Activated T-helper 2 cell treated with anti-CD3 and anti-CD28 coated beads, Interferon-gamma antibody, Interleukin-2, Interleukin-4, amounts not matched to agents 10 μg/mL and 5 μg/mL and 100 μg/mL, durations not matched to agents 14 hours and 24 hours and 36 hours (primary cell): ENCODE measurements at regions not wholly inside any gene's neighbourhood (a gene's known extent, or its start where the extent isn't known, plus 50 kb on each side); places are given as distances from the start of the nearest gene placed in this dataset.
"Not testable (repeated sequence)": the region's sequence is repeated elsewhere in the genome, so short reads cannot be mapped to it uniquely, and the experiment has no call there.

Experiments used
- DNase-seq: peaks from one replicate; pipeline ENCODE4 v3.0.0; 2021; ENCODE audit warnings: low spot score
- H3K27ac Mint-ChIP-seq: one replicate; pipeline ENCODE4 v1.8.0; 2021; ENCODE audit warnings: mixed read lengths
- H3K27me3 Mint-ChIP-seq: one replicate; pipeline ENCODE4 v1.8.0; 2021; ENCODE audit warnings: low read depth, mixed read lengths
- H3K36me3 Mint-ChIP-seq: one replicate; pipeline ENCODE4 v1.8.0; 2021; ENCODE audit warnings: low read depth, mixed read lengths
- H3K4me1 Mint-ChIP-seq: one replicate; pipeline ENCODE4 v1.8.0; 2021; ENCODE audit warnings: low read depth, mixed read lengths
- H3K4me3 Mint-ChIP-seq: one replicate; pipeline ENCODE4 v1.8.0; 2021; ENCODE audit warnings: low read depth, mild to moderate bottlenecking, moderate library complexity, mixed read lengths
- H3K9me3 Mint-ChIP-seq: one replicate; pipeline ENCODE4 v1.8.0; 2021; ENCODE audit warnings: mixed read lengths
- intact Hi-C: fragments of 100-400 bp; cut with micrococcal nuclease; formaldehyde crosslinking; loops from one replicate; pipeline ENCODE4 v1.15.1; 2023

- Mint-ChIP-seq H3K27ac (no peak overlapping the region), H3K9me3 (no peaks in the 10 kb centered on the region), H3K36me3 (no peaks in the 10 kb centered on the region), H3K27me3 (peaks cover 8% of the 10 kb centered on the region), H3K4me1 (peaks cover 31% of the 10 kb centered on the region), H3K4me3 (no peak overlapping the region)
- DNase-seq, result no peak
- intact Hi-C loops, result loop anchor here (5.0 kb wide), 1 partner anchor 82 kb away; the partner anchor contains the start of gene ELOVL5
Observed at GRCh38 chr6:53428886-53429285, 80.1 kb upstream of the ELOVL5 start.

DNA sequence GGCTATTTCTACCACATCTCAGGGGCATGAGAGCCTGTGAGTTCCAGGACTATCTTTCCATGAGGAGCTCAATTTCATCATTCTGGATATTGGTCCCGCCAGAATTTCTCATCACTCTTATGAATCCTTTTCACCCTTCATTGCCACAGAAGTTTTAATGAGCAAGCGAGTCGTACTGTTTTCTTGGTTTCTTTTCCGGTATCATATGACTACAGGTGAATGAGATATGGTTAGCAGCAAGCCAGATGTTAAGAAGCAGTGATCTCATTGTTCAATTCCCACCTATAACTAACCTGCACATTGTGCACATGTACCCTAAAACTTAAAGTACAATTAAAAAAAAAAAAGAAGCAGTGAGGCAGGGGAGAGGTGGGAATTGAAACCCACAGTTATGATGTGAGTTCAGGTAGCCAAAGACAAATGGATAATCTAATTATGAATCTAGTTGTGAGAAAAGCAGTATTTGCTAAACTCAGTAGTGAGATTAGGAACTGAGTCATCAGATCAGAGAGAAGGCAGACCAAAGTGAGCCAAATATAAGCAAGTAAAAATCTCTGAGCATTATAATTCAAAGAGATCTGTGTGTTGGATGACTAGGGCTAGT, 78.0 kb upstream of the ELOVL5 start:
- intact Hi-C loops, result loop anchor here (2.0 to 5.0 kb wide), 2 partner anchors 14 to 79 kb away; partner anchors contain the start of gene ELOVL5
- H3K27me3 Mint-ChIP-seq, result peaks cover 18% of the 10 kb centered on the region
- no peak overlapping the region for H3K27ac Mint-ChIP-seq
- no peak for DNase-seq
- peaks cover 27% of the 10 kb centered on the region for H3K4me1 Mint-ChIP-seq
- H3K4me3 Mint-ChIP-seq, result no peak overlapping the region
- H3K9me3 Mint-ChIP-seq, result no peaks in the 10 kb centered on the region
- no peaks in the 10 kb centered on the region for H3K36me3 Mint-ChIP-seq

DNA sequence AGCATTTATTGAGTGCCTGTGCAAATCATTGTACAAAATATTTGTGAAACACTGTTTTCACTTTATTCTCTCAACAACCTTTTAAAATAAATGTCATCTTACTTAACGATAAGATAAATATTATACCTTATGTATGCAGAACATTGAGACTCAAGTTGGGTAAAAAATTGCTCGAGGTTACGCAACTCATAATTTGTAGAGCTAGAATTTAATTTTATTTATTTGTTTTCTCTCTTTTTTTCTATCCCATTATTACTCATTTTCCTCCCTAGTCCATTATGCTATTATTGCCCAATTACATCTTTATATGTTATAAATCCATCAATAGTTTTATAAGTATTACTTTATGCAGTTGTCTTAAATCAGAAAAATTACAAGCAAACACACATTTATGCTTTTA, 77.4 kb upstream of the ELOVL5 start:
- H3K4me3 Mint-ChIP-seq, result no peak overlapping the region
- peaks cover 23% of the 10 kb centered on the region for H3K4me1 Mint-ChIP-seq
- H3K9me3 Mint-ChIP-seq, result no peaks in the 10 kb centered on the region
- DNase-seq, result no peak
- H3K27me3 Mint-ChIP-seq, result peaks cover 18% of the 10 kb centered on the region
- H3K36me3 Mint-ChIP-seq, result no peaks in the 10 kb centered on the region
- H3K27ac Mint-ChIP-seq, result no peak overlapping the region
- intact Hi-C loops, result loop anchor here (2.0 to 5.0 kb wide), 2 partner anchors 15 to 79 kb away; partner anchors contain the start of gene ELOVL5

- Mint-ChIP-seq H3K4me3 (no peak overlapping the region), H3K9me3 (no peaks in the 10 kb centered on the region), H3K27ac (no peak overlapping the region), H3K36me3 (no peaks in the 10 kb centered on the region), H3K4me1 (peaks cover 23% of the 10 kb centered on the region), H3K27me3 (peaks cover 21% of the 10 kb centered on the region)
- no peak for DNase-seq
- intact Hi-C loops, result loop anchor here (5.0 kb wide), 1 partner anchor 78 kb away; the partner anchor contains the start of gene ELOVL5
Observed at GRCh38 chr6:53424976-53425718, 76.4 kb upstream of the ELOVL5 start.

GRCh38 chr6:53424300-53424699, 75.5 kb upstream of the ELOVL5 start:
- H3K36me3 Mint-ChIP-seq, result no peaks in the 10 kb centered on the region
- DNase-seq, result no peak
- no peaks in the 10 kb centered on the region for H3K9me3 Mint-ChIP-seq
- no peak overlapping the region for H3K4me3 Mint-ChIP-seq
- intact Hi-C loops, result no loop called here
- H3K27ac Mint-ChIP-seq, result no peak overlapping the region
- H3K4me1 Mint-ChIP-seq, result peaks cover 19% of the 10 kb centered on the region
- H3K27me3 Mint-ChIP-seq, result peaks cover 21% of the 10 kb centered on the region

- H3K9me3 Mint-ChIP-seq, H3K27ac Mint-ChIP-seq, H3K4me3 Mint-ChIP-seq, intact Hi-C loops, H3K36me3 Mint-ChIP-seq, DNase-seq: not testable (repeated sequence)
- peaks cover 14% of the 10 kb centered on the region for H3K4me1 Mint-ChIP-seq
- H3K27me3 Mint-ChIP-seq, result peaks cover 24% of the 10 kb centered on the region
Observed at GRCh38 chr6:53423560-53423959, 74.8 kb upstream of the ELOVL5 start.

DNA sequence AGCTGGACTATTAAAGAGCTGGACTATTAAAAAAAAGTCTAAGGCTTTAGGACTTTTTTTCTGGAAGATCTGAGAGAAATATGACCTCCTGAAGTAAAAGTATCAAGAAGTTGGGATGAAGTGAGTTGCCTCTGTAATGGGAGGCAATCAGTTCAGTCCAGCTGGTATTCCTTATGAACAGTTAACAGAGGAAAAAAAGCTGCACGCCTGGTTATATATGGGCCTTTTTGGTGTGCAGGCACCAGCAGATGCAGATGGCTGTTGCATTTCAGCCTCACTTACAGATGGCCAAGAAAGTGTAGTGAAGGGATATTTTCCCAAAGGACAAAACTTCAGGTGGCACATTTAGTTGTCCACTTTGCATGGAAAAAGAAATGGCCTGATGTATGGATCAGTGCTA, 70.3 kb upstream of the ELOVL5 start:
- Mint-ChIP-seq H3K36me3 (no peaks in the 10 kb centered on the region), H3K27ac (no peak overlapping the region), H3K4me1 (no peaks in the 10 kb centered on the region), H3K27me3 (peaks cover 17% of the 10 kb centered on the region), H3K4me3 (no peak overlapping the region), H3K9me3 (no peaks in the 10 kb centered on the region)
- intact Hi-C loops, result no loop called here
- DNase-seq, result no peak

DNA sequence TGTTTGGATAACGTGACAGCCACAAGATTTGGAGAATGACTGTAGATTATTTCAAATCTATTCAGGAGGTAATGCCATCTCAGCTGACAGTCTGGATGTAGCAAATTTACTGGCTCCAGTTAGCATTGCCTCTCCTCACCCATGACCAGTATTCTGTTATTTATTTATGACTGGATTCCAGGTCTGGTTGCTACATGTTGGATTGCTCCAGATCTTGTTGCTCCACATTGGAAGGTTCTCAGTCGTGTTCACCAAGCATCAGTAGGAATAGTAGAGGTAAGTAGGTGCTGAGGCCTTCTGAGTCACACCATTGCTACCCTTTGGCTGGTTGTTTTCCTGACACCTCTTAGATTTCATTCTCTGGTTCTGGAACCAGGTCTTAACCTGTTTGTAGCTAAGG, 69.5 kb upstream of the ELOVL5 start:
- Mint-ChIP-seq H3K27me3 (peaks cover 14% of the 10 kb centered on the region), H3K4me1 (no peaks in the 10 kb centered on the region), H3K4me3 (no peak overlapping the region), H3K36me3 (no peaks in the 10 kb centered on the region), H3K9me3 (no peaks in the 10 kb centered on the region), H3K27ac (no peak overlapping the region)
- intact Hi-C loops, result no loop called here
- no peak for DNase-seq

- Mint-ChIP-seq H3K27me3 (peaks cover 7% of the 10 kb centered on the region), H3K9me3 (no peaks in the 10 kb centered on the region), H3K4me1 (no peaks in the 10 kb centered on the region), H3K36me3 (no peaks in the 10 kb centered on the region), H3K27ac (no peak overlapping the region), H3K4me3 (no peak overlapping the region)
- intact Hi-C loops, result no loop called here
- DNase-seq, result no peak
Observed at GRCh38 chr6:53417141-53417540, 68.4 kb upstream of the ELOVL5 start.

DNA sequence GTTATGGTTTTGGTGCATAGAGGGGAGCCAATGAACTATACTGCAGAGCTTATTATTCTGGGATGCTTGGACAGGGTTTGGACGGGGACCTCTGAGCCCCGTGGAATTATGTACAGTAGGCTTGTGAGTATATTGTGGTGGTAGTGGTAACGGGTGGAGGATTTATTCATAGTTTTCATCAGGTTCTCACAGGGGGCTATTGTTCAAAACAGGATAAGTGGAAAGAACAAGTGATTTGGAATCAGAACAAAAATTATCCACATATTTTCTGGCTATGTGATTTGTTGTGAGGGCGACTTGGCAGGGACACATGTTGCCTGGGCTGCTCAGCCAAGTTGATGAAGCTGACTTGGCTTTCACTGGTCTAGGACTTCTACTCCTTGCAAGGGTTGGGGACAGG, 64.6 kb upstream of the ELOVL5 start:
- peaks cover 6% of the 10 kb centered on the region for H3K27me3 Mint-ChIP-seq
- intact Hi-C loops, result loop anchor here (5.0 kb wide), 1 partner anchor 121 kb away; no protein-coding TSS in a partner anchor
- H3K36me3 Mint-ChIP-seq, result no peaks in the 10 kb centered on the region
- H3K4me3 Mint-ChIP-seq, result no peak overlapping the region
- H3K4me1 Mint-ChIP-seq, result peaks cover 5% of the 10 kb centered on the region
- no peaks in the 10 kb centered on the region for H3K9me3 Mint-ChIP-seq
- DNase-seq, result no peak
- H3K27ac Mint-ChIP-seq, result no peak overlapping the region

GRCh38 chr6:53412751-53413150, 64.0 kb upstream of the ELOVL5 start:
- Mint-ChIP-seq H3K9me3 (no peaks in the 10 kb centered on the region), H3K27ac (no peak overlapping the region), H3K36me3 (no peaks in the 10 kb centered on the region), H3K4me1 (peaks cover 5% of the 10 kb centered on the region), H3K27me3 (peaks cover 6% of the 10 kb centered on the region), H3K4me3 (no peak overlapping the region)
- intact Hi-C loops, result loop anchor here (5.0 kb wide), 1 partner anchor 120 kb away; no protein-coding TSS in a partner anchor
- no peak for DNase-seq

- H3K27ac Mint-ChIP-seq, result no peak overlapping the region
- intact Hi-C loops, result loop anchor here (5.0 kb wide), 1 partner anchor 120 kb away; no protein-coding TSS in a partner anchor
- H3K36me3 Mint-ChIP-seq, result no peaks in the 10 kb centered on the region
- no peaks in the 10 kb centered on the region for H3K9me3 Mint-ChIP-seq
- peaks cover 6% of the 10 kb centered on the region for H3K27me3 Mint-ChIP-seq
- no peak for DNase-seq
- H3K4me3 Mint-ChIP-seq, result no peak overlapping the region
- H3K4me1 Mint-ChIP-seq, result peaks cover 5% of the 10 kb centered on the region
Observed at GRCh38 chr6:53412021-53412715, 63.4 kb upstream of the ELOVL5 start.

GRCh38 chr6:53411451-53411850, 62.7 kb upstream of the ELOVL5 start:
- H3K9me3 Mint-ChIP-seq, result no peaks in the 10 kb centered on the region
- intact Hi-C loops, result loop anchor here (5.0 kb wide), 1 partner anchor 119 kb away; no protein-coding TSS in a partner anchor
- no peak overlapping the region for H3K4me3 Mint-ChIP-seq
- H3K36me3 Mint-ChIP-seq, result no peaks in the 10 kb centered on the region
- no peak for DNase-seq
- no peak overlapping the region for H3K27ac Mint-ChIP-seq
- H3K27me3 Mint-ChIP-seq, result peaks cover 6% of the 10 kb centered on the region
- H3K4me1 Mint-ChIP-seq, result peaks cover 5% of the 10 kb centered on the region
